AML-193 (cell line): ENCODE measurements at regions not wholly inside any gene's neighbourhood (a gene's known extent, or its start where the extent isn't known, plus 50 kb on each side); places are given as distances from the start of the nearest gene placed in this dataset.

Source experiments
- DNase-seq, 2 experiments: peaks; one replicate each; lab custom pipeline; 2025; lab: John Stamatoyannopoulos, UW

DNA sequence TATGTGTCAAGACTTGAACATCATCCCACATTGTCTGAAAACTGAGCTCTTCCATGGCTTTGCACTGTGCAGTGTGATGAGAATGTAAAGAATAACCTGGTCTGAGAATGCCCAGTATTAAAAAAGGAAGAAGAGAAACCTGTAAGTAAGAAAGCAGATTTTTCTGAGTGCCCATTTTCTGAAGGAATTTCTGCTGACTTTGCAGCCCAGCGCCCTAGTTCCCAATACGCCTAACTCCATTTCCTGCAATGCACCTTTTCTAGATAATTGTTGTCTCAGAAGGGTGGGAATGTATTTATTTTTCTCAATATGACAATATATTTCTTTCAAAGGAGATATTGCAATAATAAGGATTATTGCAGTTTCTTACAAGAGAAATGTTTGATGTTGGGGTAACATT, 231.5 kb downstream of the HAO1 start:
- DNase-seq = no peak

DNA sequence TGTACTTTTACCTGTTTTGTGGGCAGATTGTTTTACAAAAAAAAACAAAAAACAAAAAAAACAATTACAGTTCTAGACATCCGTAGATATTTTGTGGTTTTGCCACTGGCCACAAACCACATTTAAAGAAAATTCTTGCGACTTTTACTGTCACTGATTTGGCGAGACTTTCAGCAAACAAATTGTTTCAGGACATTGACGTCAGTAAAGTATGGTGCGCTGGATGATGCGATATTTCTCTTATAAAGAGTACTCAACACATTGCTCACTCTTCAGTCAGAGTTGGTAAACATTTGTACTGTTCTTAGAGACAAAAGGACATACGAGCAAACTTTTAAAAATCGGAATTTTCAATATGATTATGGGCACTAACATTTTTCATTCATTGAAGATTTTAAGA, 229.8 kb downstream of the HAO1 start:
- DNase-seq = no peak

DNA sequence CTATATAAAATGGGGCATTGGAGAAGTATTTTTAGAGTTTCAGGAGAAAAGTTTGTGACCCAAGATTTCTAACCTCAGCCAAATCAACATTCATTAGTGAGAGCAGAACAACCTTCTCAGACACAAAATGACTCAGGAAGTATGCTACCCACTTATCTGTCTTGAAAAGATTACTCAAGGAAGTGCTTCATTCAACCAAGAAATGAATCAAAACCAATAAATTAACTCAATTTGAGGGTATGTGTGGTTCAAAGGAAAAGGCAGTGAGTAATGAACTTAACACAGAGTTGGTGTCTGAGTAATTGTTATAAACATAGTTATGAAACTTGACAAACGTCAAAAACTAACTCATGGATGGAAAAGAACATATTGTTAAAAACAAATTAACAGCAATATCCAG, 227.6 kb downstream of the HAO1 start:
- no peak for DNase-seq

DNA sequence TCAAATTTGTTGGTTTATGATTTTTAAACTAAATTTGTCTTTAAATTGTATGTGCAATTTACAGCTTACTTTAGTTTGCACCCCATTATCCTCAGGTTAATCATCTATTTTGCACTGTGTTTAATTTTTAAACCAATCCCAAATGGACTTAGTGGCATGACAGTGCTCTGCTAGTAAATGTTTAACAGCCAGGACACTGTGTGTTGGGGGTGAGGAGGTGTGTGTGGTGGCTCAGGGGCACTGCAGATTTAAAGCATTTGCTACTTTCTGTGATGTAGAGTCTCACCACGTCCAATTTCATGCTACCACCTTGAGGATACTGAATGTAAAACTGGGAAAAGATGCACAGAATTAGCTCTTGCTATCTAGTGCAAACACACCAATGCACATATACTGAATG, 225.7 kb downstream of the HAO1 start:
- DNase-seq = no peak

DNA sequence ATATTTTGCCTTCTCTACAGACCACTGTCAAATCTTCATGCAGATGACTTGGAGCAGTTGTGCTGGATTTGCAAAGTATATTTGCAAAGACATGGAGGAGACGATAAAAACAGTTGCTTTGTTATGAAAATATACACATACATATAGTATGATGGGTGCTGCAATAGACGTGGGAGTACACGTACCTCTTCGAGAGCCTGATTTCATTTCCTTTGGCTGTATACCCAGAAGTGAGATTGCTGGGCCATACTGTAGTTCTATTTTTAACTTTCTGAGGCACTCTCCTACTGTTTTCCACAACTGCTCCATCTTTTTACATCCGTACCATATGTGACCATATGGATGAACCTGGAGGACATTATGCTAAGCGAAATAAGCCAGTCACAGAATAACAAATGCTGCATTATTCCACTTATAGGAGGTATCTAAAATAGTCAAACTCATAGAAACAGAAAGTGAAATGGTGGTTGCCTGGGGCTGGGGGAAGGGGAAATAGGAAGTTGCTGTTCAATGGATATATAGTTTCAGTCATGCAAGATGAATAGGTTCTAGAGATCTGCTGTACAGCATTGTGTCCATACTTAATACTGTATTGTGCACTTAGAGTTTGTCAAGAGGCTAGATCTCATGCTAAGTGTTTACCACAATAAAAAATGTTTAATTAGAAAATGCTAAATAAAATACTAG, 223.8 kb downstream of the HAO1 start:
- DNase-seq = no peak

DNA sequence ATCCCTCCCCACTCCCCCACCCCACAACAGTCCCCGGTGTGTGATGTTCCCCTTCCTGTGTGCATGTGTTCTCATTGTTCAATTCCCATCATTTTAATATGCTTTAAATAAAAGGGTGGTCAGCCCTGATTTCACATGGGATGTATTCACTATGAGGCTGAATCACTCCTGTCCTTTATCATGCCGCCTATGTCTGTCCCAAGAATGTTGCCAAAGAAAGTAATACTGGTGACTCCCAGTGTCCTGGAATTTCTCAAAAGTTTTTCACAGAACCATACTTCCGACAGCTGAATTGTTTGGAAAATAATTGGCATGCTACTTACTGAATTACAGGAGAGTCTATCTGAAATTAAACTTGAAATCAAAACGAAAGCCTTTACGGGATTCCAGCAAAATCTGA, 217.7 kb downstream of the HAO1 start:
- no peak for DNase-seq

DNA sequence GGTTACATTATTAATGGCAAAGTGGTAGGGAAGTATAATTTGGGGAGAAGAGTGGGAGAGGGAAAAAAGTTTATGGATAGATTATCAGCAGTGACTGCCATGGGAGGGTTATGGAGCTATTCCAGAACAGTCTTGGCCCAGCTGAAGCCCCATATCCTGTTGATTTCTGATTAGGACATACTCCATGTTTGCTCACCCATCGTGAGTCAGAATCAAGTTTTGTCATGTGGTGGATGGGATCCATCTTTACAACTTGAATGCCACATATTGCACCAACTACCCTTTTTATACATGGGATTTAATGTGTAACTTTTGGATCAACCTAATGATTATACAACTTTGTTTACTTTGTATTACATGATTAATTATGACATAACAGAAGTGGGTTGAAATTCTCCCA, 217.0 kb downstream of the HAO1 start:
- no peak for DNase-seq

DNA sequence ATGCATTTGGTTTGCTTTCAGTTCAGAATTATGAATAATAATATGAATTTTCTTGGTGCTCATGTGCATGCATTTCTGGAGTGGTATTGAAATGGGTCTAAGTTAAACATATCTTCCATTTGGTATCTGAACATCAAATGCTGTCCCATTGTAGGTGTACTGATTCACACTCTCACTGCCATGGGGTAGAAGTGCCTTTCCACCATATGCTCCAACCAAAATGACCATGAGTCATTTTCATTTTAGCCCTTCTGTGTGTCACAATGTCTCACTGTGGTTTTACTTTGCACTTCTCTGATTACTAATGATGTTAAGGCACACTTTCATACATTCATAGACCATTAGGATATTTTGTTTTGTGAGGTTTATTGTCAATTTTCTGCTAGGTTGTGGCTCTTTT, 211.9 kb downstream of the HAO1 start:
- no peak for DNase-seq

DNA sequence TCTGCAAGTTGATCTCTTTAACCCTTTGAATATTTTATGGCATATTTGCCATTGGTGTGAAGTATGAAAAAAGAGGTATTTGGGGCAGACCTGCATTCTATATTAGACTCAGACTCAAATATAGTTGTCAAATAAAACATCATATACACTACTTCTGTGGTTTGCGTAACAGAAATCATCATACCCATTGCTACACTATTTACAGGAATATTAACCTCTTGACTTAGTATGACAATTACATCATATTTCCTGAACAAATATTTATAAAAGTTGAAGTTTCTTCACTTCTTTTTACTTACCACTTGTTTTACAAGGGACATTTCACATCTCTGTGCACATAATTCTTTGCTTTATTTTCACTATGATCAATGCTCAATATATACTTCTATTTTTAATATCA, 206.0 kb downstream of the HAO1 start:
- DNase-seq = no peak

DNA sequence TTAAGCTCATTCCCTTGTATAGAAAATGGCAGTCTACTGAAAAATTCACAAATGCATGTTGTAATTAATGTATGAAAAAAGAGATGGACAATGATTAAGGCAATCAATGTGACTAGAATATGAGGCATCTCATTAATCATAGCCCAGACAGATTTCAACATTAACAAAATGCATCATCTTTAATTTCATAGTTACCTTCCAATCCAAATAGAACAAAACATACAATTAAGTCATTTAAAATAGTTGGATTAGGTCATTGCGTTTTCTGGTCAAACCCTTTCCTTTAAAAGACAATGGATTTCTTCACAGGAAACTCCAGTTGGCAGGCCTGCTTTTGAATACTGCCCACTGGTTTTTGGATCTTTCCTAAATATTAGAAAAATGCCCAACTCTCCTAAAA, 203.9 kb downstream of the HAO1 start:
- no peak for DNase-seq

DNA sequence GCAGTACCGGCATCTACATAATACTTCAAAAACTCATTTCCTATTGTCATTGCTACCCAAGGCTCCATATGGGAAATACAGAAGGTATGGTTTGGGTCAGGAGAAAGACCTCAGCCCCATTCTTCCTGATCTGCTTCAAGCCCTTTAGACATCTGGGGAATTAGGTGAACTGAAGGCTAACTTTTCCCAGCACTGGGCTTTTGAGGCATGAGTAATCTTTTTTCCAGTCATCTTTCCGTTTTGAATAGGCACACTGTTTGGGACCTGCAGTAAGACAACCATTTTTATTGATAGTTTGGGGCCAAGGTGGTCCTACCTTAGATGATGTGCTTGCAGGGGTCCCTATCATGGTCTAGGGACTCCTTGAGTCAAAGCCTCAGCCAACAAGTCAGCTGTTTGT, 198.4 kb downstream of the HAO1 start:
- DNase-seq = no peak

DNA sequence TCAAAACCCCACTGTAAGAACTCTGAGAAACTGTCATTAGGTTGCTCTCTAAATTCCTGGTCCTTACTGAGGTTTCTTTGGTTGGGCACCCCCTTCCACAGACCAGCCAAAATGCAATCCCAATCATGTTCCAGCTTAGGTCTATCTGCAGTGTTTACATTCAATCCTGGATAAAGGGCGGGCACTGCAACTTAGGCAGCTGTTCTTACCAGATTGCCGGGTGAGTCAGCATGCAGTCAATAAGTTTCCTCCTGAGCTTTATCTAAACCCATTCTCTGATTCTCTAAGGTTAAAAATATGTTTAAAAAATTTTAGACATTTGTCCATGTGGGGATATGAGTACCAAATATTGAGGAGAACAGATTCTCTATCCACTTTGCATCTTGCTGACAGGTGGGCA, 197.8 kb downstream of the HAO1 start:
- no peak for DNase-seq

DNA sequence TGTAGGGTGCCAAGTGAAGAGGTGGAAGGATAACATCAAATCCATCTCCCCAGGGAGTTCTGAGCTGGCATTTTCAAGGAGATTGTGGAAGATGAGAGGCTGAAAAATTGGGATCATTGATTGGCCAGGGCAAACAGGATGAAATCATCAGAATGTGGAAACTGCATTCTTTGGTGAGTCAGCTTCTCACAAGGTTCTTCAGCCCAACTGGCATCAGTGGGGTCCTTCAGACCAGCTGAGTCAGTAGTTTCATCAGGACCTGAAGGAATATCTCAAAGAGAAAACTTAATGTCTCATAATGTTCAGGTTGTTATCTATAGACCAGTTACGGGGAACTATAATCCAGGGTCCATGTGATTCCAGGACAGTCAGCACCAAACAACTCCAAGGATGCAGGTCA, 195.8 kb downstream of the HAO1 start:
- DNase-seq = no peak

DNA sequence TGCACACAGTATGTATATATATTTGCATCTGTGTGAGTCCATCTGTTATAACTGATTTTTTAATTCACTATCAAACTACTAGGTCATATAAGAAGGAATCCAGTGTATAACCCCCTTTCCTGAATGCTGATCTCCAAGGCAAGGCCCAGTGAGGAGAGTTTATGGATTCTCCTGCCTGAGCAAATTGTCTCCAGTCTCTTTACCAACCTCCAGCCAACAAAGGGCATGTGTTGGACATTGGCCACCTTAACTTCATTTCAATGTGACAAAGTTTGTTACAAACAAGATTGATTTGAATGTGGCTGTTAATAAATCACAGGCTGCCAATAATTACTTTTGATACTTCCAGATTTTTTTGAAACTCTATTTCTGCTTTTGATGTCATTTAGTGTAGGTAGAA, 191.6 kb downstream of the HAO1 start:
- DNase-seq = no peak

DNA sequence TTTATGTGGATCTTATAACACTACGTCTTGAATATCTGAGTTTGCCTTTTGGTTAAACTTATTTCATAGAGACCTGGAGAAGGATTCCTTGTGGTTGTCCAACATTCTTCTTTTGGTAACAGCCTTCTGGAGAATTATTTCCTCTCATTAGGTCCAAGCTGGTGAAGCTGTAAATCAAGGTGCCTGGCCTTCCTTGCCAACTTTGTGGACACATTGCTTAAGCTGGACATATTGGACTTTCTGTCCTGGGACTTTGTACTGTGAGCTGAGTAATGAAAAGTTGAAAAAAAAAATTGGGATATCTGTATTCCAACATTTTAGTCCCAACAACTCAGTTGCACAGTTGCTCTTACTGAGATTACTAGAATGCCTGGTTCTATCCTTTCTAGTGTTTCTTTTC, 186.2 kb downstream of the HAO1 start:
- DNase-seq = no peak

DNA sequence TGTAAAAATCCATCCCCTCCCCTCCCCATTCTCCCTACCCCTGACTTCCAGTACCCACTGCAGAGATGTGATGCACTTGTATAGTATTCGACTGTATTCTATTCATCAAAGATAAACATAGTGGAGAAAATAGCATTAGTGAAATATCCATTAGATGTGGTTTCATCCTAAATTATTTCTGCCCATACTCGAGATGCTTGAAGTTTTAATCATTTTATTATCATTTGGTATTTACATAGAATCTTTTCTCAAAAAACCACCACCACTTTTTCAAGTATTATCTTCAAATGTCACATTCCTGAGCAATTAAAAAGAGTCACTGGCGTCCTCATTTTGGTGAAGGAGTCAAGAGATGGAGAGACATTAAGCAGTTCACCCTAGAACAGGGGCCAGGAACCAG, 181.9 kb downstream of the HAO1 start:
- no peak for DNase-seq

DNA sequence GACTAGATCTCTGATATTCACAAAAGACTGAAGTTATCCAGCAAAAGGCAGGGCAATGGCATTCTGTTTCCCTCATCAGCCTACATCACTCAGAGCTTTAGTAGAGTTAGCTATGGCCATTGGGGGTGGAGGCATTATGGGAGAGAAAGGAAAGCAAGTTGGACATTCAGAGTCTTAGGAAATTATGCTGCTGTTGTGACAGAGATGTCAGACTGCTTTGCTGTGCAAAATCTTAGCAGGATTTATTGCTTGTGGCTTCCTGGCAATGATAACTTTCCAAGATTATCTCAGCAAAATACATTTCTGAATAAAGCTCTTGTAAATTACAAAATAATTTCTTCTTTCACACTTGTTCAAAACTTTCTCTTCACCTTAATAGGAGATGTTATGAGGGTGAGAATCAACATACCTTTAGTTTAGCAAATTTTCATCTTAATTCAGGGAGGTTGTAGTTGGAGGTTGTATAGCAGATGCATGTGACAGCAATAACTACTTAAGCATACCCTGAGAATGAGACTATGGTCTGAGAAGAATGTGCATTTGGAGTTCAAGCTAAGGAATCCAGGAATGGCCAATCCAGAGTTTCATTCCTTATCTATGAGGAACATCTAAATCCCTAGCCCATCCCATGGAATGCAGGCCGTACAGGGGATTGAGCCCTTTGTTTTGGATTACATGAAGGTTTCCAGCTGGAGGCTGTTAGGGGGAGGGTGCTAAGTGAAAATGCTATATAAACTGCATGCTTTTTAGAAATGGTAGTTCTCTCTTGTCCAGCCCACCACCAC, 179.8 kb downstream of the HAO1 start:
- no peak for DNase-seq

DNA sequence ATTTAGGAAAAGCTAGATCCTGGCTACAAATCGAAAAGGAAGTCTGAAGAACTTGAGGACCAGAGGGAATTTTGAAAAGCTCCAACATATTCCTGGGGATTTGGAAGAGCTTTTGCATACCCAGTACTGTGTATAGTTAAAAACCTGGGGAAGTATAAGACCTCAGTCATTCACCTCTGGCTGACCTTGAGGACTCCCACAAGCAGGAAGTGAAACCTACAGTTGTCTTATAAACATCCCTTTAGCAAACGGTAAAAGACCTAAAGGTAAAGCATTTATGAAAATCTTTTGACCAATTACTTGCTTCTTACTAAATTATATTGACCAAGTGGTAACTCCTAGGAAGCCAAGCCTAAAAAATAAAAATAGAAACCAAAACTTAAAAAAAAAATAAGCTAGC, 175.0 kb downstream of the HAO1 start:
- no peak for DNase-seq

DNA sequence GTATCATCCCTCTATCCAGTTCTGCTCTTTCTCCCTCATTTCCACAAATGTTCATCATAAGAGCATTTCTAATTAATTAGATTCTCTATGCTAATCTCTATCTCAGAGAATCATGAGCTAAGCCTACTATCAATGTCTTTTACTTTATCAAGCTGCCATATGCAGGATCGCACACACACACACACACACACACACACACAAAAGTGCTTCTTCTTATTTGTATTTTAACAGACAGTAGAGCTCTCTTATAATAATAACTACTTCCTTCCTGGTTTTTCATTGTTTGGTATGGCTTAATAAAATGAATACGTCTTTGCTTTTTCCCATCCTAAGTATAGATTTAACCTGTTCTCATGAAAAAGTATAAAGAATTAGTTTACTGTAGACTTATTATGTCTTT, 170.2 kb downstream of the HAO1 start:
- no peak for DNase-seq

DNA sequence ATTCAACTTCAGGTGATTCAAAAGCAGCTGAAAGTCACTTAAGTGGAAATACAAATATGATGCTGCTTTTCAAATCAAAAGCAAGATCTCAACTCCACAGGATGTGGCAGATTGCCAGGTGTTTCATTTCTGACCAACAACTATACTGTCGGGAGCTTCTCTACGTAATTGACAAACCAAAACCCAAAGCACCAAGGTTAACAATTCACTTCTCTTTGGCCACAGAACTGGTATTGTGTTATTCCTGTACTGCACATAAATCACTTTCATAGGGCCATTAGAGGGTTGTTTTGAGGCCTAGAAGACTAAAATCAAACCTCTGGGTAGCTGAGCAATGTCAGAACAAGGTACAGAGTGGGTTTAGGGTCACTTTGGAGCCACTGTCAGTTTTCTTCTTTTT, 169.7 kb downstream of the HAO1 start:
- DNase-seq = no peak

DNA sequence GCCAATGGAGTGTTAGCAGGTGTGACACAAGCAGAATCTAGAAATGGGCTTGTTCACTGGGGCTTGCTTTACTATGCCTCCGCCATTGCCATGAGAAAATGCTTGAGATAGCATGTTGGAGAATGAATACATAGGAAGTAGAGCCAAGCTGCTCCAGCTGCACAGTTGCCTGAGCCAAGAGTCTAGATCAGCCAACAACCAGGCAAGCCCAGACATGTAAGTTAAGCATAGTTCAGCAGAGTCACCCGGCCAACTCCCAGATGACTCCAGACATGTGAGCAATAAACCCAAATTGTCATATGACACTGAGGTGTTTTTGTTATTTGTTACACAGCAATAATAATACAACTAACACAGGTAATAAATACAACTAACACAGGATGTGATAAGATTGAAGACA, 167.9 kb downstream of the HAO1 start:
- DNase-seq = no peak

DNA sequence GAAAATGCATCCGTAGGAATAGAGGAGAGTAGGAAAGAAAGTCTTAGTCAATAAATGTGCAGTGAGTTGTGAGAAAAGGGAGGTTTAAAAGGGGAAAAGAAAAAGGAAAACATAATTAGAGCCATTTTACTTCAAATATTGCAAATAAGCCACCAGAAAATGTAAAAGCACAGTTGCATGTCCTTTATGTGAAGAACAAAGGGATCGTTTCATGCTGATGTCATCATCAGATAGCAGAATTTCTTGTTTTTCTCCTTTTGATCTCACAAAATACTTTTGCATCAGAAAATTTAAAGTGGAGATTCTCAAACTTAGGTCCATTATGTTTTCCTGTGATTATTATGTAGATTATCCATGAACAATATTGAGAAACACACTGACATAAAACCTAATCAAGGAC, 166.7 kb downstream of the HAO1 start:
- DNase-seq = no peak

DNA sequence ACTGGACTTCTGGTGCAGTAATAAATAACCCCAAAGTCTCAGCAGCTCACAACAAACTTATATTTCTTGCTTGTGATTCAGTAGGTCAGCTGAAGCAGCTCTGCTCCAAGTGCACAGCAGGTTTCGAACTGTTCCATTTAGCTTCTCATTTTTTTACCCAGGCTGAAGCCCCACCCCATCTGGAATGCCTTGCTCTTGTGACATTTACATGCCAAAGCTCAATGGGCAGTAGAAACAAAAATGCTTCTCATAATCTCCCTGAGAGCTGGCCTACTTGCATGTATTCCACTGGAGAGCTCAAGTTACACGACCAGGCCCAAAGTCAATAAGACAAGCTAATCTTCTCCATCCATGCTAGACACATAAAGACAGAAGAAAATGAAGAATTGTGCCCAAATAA, 165.2 kb downstream of the HAO1 start:
- no peak for DNase-seq

DNA sequence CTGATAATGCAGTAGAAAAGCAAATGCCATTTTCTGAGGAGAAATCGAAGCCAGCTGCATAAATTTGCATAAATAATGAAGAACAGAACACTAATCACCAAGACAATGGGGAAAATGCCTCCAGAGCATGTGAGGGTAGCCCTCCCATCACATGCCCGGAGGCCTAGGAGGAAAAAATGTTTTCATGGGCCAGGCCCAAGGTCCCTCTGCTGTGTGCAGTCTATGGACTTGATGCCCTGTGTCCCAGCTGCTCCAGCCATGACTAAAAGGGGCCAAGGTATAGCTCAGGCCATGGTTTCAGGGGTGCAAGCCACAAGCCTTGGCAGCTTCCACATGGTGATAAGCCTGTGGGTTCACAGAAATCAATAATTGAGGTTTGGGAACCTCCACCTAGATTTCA, 164.1 kb downstream of the HAO1 start:
- DNase-seq = no peak
